Ishikawa (cell line): ENCODE measurements at regions not wholly inside any gene's neighbourhood (a gene's known extent, or its start where the extent isn't known, plus 50 kb on each side); places are given as distances from the start of the nearest gene placed in this dataset.

Experiments used
- CEBPB ChIP-seq: IDR thresholded peaks from 2 replicates; pipeline ENCODE4 v1.6.1; 2012
- CREB1 ChIP-seq: IDR thresholded peaks from 2 replicates; pipeline ENCODE4 v1.6.1; 2012; ENCODE audit warnings: low read depth
- EGR1 ChIP-seq: IDR thresholded peaks from 2 replicates; pipeline ENCODE4 v1.6.1; 2012
- EP300 ChIP-seq: IDR thresholded peaks from 2 replicates; pipeline ENCODE4 v1.6.1; 2012; ENCODE audit warnings: borderline replicate concordance
- FOXM1 ChIP-seq: IDR thresholded peaks from 2 replicates; pipeline ENCODE4 v1.6.1; 2012; ENCODE audit warnings: low read depth, borderline replicate concordance
- MAX ChIP-seq: IDR thresholded peaks from 2 replicates; pipeline ENCODE4 v1.6.1; 2012
- NFIC ChIP-seq: IDR thresholded peaks from 2 replicates; pipeline ENCODE4 v1.6.1; 2012
- RAD21 ChIP-seq: IDR thresholded peaks from 2 replicates; pipeline ENCODE4 v1.6.1; 2012; ENCODE audit warnings: low read depth
- REST ChIP-seq: IDR thresholded peaks from 2 replicates; pipeline ENCODE4 v1.6.1; 2012; ENCODE audit warnings: low read depth, mild to moderate bottlenecking
- TAF1 ChIP-seq: IDR thresholded peaks from 2 replicates; pipeline ENCODE4 v1.6.1; 2012; ENCODE audit warnings: low read depth, mild to moderate bottlenecking
- TCF12 ChIP-seq: IDR thresholded peaks from 2 replicates; pipeline ENCODE4 v1.6.1; 2012; ENCODE audit warnings: low read depth
- TEAD4 ChIP-seq: IDR thresholded peaks from 2 replicates; pipeline ENCODE4 v1.6.1; 2012
- USF1 ChIP-seq: IDR thresholded peaks from 2 replicates; pipeline ENCODE4 v1.6.1; 2012
- YY1 ChIP-seq: IDR thresholded peaks from 2 replicates; pipeline ENCODE4 v1.6.1; 2012; ENCODE audit warnings: low read depth
- ZBTB7A ChIP-seq: IDR thresholded peaks from 2 replicates; pipeline ENCODE4 v1.6.1; 2012; ENCODE audit warnings: low read depth

- TF ChIP-seq TAF1: no peak
- TF ChIP-seq EGR1: no peak
- TF ChIP-seq CEBPB: no peak
- no peak for TF ChIP-seq NFIC
- TF ChIP-seq YY1: no peak
- TF ChIP-seq ZBTB7A: no peak
- no peak for TF ChIP-seq MAX
- TF ChIP-seq CREB1: no peak
Observed at GRCh38 chr2:146246002-146246735, 1598.7 kb upstream of the ACVR2A start.

- TF ChIP-seq ZBTB7A: no peak
- TF ChIP-seq CREB1: no peak
- TF ChIP-seq TCF12: no peak
- no peak for TF ChIP-seq EGR1
- no peak for TF ChIP-seq REST
- no peak for TF ChIP-seq TAF1
Observed at GRCh38 chr2:146244830-146245229, 1600.0 kb upstream of the ACVR2A start.

GRCh38 chr2:146244131-146244530, 1600.7 kb upstream of the ACVR2A start:
- TF ChIP-seq ZBTB7A (no peak), FOXM1 (no peak), RAD21 (no peak), TEAD4 (no peak), TCF12 (no peak), MAX (no peak)

- TF ChIP-seq YY1: no peak
Observed at GRCh38 chr2:146241023-146241422, 1603.8 kb upstream of the ACVR2A start.

- TF ChIP-seq CREB1 (no peak), REST (no peak), NFIC (no peak), EGR1 (no peak), FOXM1 (no peak), TAF1 (no peak), USF1 (no peak), YY1 (no peak), TEAD4 (no peak), EP300 (no peak)
Observed at GRCh38 chr2:146240391-146240790, 1604.4 kb upstream of the ACVR2A start.

GRCh38 chr2:146239392-146240135, 1605.3 kb upstream of the ACVR2A start:
- TF ChIP-seq CEBPB: no peak
- TF ChIP-seq TAF1: no peak
- TF ChIP-seq FOXM1: no peak
- no peak for TF ChIP-seq NFIC
- no peak for TF ChIP-seq CREB1
- no peak for TF ChIP-seq USF1
- TF ChIP-seq MAX: no peak
- TF ChIP-seq REST: no peak
- no peak for TF ChIP-seq TEAD4
- TF ChIP-seq TCF12: no peak
- TF ChIP-seq YY1: no peak
- no peak for TF ChIP-seq RAD21
- no peak for TF ChIP-seq ZBTB7A
- TF ChIP-seq EGR1: no peak
